HG03175 (cell line): ENCODE measurements at regions not wholly inside any gene's neighbourhood (a gene's known extent, or its start where the extent isn't known, plus 50 kb on each side); places are given as distances from the start of the nearest gene placed in this dataset.

ENCODE experiments used
- ATAC-seq: cut with Tn5 transposase; IDR thresholded peaks from one replicate; pipeline ENCODE4 v1.9.1; 2021; ENCODE audit warnings: mild to moderate bottlenecking, moderate library complexity; ENCODE audit not compliant: unreplicated experiment

GRCh38 chr15:31472636-31473384, 146.2 kb downstream of the KLF13 start:
- peak; percentile 93 for ATAC-seq

GRCh38 chr15:31473385-31474058, 146.9 kb downstream of the KLF13 start:
- ATAC-seq = peak; percentile 19

DNA sequence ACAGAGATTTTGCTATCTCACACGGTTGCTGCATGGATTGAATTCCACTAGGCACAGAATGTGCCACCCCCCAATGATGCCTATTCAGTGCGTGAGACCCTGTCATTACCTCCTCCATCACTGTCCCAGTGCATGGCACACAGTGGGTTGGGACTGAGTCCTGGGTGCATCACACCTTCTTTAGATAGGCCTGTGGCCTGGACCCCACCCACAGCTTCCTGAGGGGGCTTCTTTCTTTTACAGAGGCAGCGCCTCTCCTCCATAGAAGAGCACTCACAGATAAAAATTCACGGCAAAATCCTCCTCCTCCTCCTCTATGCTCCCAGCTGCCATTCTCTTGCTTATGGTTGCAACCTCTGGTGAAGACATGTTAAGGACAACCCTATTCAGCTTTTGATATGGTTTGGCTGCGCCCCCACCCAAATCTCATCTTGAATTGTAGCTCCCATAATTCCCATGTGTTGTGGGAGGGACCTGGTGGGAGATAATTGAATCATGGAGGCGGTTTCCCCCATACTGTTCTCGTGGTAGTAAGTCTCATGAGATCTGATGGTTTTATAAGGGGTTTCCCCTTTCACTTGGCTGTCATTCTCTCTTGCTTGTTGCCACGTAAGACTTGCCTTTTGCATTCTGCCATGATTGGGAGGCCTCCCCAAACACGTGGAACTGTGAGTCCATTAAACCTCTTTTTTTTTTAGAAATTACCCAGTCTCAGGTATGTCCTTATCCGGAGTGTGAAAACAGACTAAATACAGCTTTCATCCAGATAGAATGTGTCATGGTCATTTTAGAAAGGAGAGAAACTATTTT, 147.6 kb downstream of the KLF13 start:
- ATAC-seq = no peak

- no peak for ATAC-seq
Measured at GRCh38 chr15:31476236-31476810, 149.7 kb downstream of the KLF13 start.

- ATAC-seq = no peak
Measured at GRCh38 chr15:31476866-31477265, 150.2 kb downstream of the KLF13 start.

DNA sequence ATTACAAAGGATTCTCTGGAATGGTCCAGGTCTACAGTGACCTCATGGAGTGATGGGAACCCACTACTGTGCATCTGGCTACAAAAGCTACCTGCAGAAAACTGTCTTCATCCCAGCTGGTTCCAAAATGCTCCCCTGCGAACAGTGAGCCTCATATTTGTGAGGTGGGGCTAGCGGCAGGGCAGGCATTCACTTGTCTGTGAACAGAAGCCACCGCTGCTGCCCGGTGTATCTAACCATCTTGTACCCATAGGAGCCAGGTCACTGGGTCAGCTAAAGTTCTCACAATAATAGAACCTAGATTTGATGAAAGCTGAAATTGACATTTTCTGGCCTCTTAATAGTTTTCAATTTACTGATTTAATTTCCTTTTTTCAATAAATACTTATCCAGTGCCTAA, 150.7 kb downstream of the KLF13 start:
- no peak for ATAC-seq

DNA sequence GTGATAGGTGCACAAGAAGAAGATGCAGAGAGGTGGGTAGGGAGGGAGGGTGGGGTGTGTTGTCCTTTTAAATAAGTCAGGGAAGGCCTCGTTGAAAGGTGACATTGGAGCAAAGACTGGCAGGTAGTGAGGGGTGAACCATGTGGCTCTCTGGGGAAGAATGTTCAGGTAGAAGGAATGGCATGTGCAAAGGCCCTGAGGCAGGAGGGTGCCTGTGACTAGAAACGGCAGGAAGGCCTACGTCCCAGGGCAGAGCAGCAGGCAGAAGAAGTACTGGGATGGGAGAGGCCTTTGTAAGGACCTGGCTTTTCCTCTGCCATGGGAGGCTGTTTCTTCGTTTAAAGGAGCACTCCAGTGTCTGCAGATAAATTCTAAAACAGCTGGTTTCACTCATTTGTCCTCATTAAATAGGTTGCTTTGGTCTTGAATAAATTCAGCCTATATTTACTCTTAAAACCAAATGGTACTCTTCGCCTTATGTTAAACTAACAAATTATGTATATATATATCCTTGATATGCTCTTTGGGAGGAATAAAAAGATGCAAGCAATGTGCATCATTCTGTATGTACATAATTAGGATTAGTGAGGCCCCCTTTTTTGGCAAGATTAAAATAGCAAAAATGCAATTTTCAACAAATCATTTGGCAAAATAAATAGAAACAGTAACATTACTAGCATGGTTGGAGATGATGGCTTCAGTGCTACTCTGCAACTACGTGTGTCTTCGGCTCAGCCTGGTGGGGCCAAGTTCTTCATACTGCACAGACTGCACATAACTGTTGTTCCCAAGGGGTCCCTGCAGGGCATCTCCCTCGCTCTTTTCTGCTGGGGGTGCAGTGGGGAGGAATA, 151.4 kb downstream of the KLF13 start:
- no peak for ATAC-seq

DNA sequence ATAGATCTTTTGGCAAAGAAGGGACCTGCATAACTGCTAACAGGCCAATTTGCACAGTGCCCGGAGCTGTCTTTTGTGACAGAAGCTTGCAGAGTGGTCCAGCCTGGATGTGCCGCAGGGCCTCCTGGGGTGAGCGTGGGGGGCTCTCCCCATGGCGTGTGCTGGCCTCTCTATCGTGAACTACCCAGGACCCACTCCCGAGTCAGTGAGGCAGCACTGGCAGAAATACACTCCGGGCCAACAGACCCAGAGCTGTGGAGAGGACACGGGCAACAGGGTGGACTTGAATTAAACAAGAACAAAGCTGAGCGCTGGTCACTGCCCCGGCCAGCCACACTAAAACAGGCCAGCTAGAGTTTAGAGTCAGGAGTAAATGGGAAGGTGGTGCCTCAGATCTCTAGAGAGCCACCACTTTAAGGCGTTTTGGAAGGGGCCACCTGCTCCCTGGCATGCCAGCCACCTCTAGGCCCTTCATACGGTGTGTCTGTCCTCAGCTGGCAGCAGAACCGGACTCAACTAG, 152.1 kb downstream of the KLF13 start:
- ATAC-seq = no peak

DNA sequence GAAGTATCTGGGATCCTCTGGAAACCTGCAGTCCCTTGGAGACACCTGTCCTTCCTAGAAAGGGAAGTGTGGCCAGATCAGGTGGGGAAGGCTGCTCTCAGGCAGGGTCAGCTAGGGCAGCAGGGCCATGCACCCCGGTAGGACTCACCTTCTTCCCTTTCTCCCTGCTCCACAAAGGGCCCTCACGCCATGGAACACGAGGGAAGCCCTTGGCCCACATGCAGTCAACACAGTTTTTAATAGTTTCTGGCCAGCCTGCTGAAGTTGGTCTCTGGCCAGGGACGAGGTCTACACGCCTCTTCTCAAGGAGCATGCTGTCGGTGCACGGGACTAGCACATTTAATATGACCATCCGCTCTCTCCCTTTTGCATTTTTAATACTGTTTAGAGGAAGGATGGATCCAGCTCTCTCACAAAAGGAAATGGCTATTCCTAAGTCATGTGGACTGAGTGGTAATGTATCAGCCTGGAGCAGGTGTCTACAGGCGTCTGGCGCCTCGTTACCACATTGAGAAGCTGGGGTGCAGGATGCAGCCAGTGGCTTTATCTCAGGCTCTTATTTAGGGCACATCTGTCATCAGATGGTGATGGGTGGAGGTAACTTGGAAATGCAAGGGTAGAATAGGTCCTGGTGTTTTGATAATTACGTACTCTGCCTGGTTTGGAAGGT, 153.9 kb downstream of the KLF13 start:
- ATAC-seq = no peak

DNA sequence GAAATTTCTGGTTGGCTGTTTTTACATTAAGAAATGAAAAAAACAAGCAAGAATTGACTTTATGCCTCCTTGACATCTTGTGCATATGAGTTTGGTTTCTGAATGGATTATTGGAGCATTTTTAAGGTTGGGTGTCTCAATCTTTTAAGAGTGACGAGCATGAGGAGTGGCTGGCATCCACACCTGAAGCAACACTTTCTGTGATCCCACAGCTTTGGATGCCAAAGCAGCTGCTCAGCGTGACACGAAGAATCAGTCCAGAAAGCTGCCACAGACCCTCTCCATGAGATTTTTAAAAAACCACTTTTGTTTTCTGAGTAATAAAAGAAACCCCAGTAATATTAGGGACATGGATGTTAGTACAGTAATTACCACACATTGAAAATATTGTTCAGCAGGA, 154.5 kb downstream of the KLF13 start:
- ATAC-seq = no peak

DNA sequence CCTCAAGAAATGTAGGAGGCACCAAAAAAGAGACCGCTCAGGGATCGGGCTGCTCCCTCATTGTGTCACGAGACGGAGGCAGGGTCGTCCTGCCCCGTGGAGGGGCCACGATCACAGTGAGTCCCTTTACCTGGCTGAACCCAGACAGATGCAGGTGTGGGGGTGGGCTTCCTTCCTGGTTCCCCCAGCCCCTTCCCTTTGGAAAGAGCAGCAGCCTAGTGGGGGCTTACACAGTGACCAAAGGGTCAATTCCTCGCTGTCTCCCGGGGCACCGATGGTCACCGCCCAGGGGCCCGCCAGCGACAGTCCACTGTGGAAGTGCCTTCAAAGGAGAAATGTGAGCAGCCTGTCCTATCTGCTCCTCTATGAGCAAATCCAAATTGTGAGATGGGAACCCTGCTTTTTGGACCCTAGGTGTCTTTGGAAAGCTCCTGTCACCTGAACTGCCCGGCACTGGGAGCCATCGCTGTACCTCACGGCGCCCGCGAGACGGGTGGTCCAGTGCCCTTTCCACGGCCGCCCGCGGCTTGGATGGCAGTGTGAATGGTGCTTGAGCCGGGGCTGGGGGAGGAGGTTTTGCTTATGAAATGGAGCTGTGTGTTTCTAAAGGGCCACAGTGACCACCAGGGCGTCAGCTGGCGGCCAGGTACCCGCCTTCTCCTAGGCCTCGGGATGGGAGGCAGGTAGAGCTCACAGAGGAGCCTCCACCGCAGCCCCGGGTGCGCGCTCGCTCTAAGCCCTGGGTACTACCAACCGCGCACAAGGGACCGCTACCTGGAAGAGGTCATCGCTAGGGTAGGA, 155.7 kb downstream of the KLF13 start:
- ATAC-seq = no peak

GRCh38 chr15:31483053-31483985, 156.7 kb downstream of the KLF13 start:
- ATAC-seq = no peak

- no peak for ATAC-seq
Measured at GRCh38 chr15:31483986-31484951, 157.6 kb downstream of the KLF13 start.

GRCh38 chr15:31484986-31485385, 158.4 kb downstream of the KLF13 start:
- no peak for ATAC-seq

DNA sequence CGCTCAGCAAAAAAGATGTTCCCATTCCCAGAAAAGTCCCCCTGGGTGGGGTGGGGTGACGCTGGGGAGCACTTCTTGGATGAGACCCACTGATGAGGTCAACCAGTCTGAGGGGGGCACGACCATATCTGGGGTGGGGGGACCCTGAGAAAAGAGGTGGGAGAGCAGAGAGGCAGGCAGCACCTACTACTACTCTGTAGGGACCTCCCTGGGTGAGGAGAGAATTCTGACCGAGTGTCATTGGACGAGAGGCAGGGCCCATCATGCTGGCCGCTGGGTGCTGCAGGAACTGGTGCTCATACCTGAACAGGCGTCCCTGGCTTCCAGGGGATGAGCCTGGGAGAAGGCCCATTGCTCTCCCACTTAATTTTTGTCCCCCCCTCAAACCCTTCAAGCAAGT, 158.8 kb downstream of the KLF13 start:
- no peak for ATAC-seq

- no peak for ATAC-seq
Measured at GRCh38 chr15:31485911-31486461, 159.4 kb downstream of the KLF13 start.
